ENCODE measurements at regions not wholly inside any gene's neighbourhood (a gene's known extent, or its start where the extent isn't known, plus 50 kb on each side); places are given as distances from the start of the nearest gene placed in this dataset.

- ATAC-seq (no peak), FAIRE-seq (no peak), DNase-seq (ENCODE audit: low read depth, low spot score) (no peak)
- Histone ChIP-seq H3K4me2 (ENCODE audit: control insufficient read depth, insufficient read depth) (no peak overlapping the region), H3K27me3 (replicated peaks in 1 of 2; ENCODE audit: control insufficient read depth in 2 of 2, insufficient read depth in 2 of 2, low read length in 1 of 2) (no peaks in the 10 kb centered on the region), H3K4me3 (no peak overlapping the region), H3K36me3 (ENCODE audit: control insufficient read depth in 2 of 2, insufficient read depth in 2 of 2, low read length in 1 of 2) (no peaks in the 10 kb centered on the region), H3K9ac (ENCODE audit: control insufficient read depth, insufficient read depth, low read length) (no peak overlapping the region), H3K4me1 (ENCODE audit: control insufficient read depth, insufficient read depth, low read length) (no peaks in the 10 kb centered on the region), H3K9me3 (replicated peaks; ENCODE audit: control insufficient read depth, insufficient read depth, low read length) (no peaks in the 10 kb centered on the region), H3K79me2 (ENCODE audit: control insufficient read depth, insufficient read depth, low read length) (no peaks in the 10 kb centered on the region), H2AFZ (ENCODE audit: control insufficient read depth, low read depth, low read length) (no peak overlapping the region), H4K20me1 (ENCODE audit: control insufficient read depth, insufficient read depth) (no peaks in the 10 kb centered on the region), H3K27ac (ENCODE audit: control insufficient read depth, insufficient read depth) (no peak overlapping the region)
- 6% methylated on average over 4 of the region's 4 CpGs for WGBS (ENCODE audit: insufficient coverage, insufficient replicate concordance, low lambda C conversion rate, missing lambda C conversion rate)
- CTCF ChIA-PET = no interaction called here
- SMC1A ChIA-PET (ENCODE audit: uncharacterized antibody, unreplicated experiment) = no interaction called here
- RAD21 ChIA-PET (ENCODE audit: unreplicated experiment) = no interaction called here
- TF ChIP-seq ZNF622 (IDR thresholded peaks at IDR 0.05) (no peak), SMAD5 (IDR thresholded peaks at IDR 0.05; ENCODE audit: low read depth) (no peak), NFYB (IDR thresholded peaks at IDR 0.05; ENCODE audit: insufficient read depth, low read depth, low read length) (no peak), KAT2A (conservative IDR thresholded peaks at IDR 0.05; ENCODE audit: control insufficient read depth, low read depth, low read length) (no peak), RAD51 (IDR thresholded peaks at IDR 0.05) (no peak), HDGF (IDR thresholded peaks at IDR 0.05) (no peak), SMARCA5 (IDR thresholded peaks at IDR 0.05) (no peak), CBFB (IDR thresholded peaks at IDR 0.05; ENCODE audit: low read depth) (no peak), NR2C1 (IDR thresholded peaks at IDR 0.05) (no peak), YY1 (IDR thresholded peaks at IDR 0.05; ENCODE audit: low read depth, low read length) (no peak), POLR2AphosphoS2 (IDR thresholded peaks at IDR 0.05; ENCODE audit: low read depth, low read length) (no peak), NRF1 (conservative IDR thresholded peaks at IDR 0.05; ENCODE audit: low read depth, low read length) (no peak)
- TF ChIP-seq, protein P1, sequence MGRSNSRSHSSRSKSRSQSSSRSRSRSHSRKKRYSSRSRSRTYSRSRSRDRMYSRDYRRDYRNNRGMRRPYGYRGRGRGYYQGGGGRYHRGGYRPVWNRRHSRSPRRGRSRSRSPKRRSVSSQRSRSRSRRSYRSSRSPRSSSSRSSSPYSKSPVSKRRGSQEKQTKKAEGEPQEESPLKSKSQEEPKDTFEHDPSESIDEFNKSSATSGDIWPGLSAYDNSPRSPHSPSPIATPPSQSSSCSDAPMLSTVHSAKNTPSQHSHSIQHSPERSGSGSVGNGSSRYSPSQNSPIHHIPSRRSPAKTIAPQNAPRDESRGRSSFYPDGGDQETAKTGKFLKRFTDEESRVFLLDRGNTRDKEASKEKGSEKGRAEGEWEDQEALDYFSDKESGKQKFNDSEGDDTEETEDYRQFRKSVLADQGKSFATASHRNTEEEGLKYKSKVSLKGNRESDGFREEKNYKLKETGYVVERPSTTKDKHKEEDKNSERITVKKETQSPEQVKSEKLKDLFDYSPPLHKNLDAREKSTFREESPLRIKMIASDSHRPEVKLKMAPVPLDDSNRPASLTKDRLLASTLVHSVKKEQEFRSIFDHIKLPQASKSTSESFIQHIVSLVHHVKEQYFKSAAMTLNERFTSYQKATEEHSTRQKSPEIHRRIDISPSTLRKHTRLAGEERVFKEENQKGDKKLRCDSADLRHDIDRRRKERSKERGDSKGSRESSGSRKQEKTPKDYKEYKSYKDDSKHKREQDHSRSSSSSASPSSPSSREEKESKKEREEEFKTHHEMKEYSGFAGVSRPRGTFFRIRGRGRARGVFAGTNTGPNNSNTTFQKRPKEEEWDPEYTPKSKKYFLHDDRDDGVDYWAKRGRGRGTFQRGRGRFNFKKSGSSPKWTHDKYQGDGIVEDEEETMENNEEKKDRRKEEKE (IDR thresholded peaks at IDR 0.05) = no peak
- in situ Hi-C loops (cut with MboI) (no loop called here), intact Hi-C loops (cut with micrococcal nuclease; ENCODE audit: unreplicated experiment) (no loop called here)
- POLR2A ChIA-PET = no interaction called here
- BruUV-seq (replicated peaks) = no TSS peak
Observed at GRCh38 chr3:109553591-109554371, 216.4 kb upstream of the DPPA4 start.

All from GM12878 (cell line).